IMR-90 (cell line): ENCODE measurements at regions not wholly inside any gene's neighbourhood (a gene's known extent, or its start where the extent isn't known, plus 50 kb on each side); places are given as distances from the start of the nearest gene placed in this dataset.

Source experiments
- ATAC-seq: fragments of 200-7000 bp; cut with Tn5 transposase; 2 replicates; pipeline ENCODE4 v1.9.1; 2020; ENCODE audit warnings: low read depth, mild to moderate bottlenecking, moderate library complexity
- BruUV-seq: library from RNA; stranded (reverse); fragments of 400-500 nt; replicated peaks from 2 replicates; lab custom pipeline; 2021; lab: Mats Ljungman, UMichigan
- CTCF ChIA-PET: fragments of 300-600 bp; formaldehyde crosslinking; extraction: SDS; loops from one replicate; lab custom pipeline; 2021; ENCODE audit warnings: antibody characterized with exemption; lab: Yijun Ruan, JAX
- POLR2A ChIA-PET: fragments of 300-600 bp; sonication (Branson Sonifier 250); formaldehyde crosslinking; loops from one replicate; lab custom pipeline; 2022; ENCODE audit warnings: antibody characterized with exemption; ENCODE audit not compliant: unreplicated experiment; lab: Charles Lee
- DNase-seq: peaks from one replicate; pipeline ENCODE4 v3.0.0; 2013
- H2AFZ ChIP-seq: replicated peaks from 2 replicates; pipeline ENCODE3; 2013; ENCODE audit warnings: low read length, mild to moderate bottlenecking; ENCODE audit not compliant: poor library complexity
- H2AK5ac ChIP-seq: 2 replicates; pipeline ENCODE4 v1.6.1; 2013; ENCODE audit warnings: low read depth, low read length, inconsistent platforms
- H2AK9ac ChIP-seq: replicated peaks from 2 replicates; pipeline ENCODE3; 2013; ENCODE audit warnings: mild to moderate bottlenecking, low read depth, low read length, moderate library complexity; ENCODE audit not compliant: poor library complexity
- H2BK120ac ChIP-seq: 2 replicates; pipeline ENCODE4 v1.6.1; 2013; ENCODE audit warnings: low read depth, low read length, inconsistent platforms
- H2BK15ac ChIP-seq: 3 replicates; pipeline ENCODE4 v1.6.1; 2013; ENCODE audit warnings: low read depth, low read length, inconsistent platforms
- H2BK20ac ChIP-seq: 2 replicates; pipeline ENCODE4 v1.6.1; 2013; ENCODE audit warnings: low read depth, mild to moderate bottlenecking, inconsistent platforms, low read length, moderate library complexity
- H2BK5ac ChIP-seq: 2 replicates; pipeline ENCODE4 v1.6.1; 2013; ENCODE audit warnings: mild to moderate bottlenecking, low read depth, low read length, inconsistent platforms; ENCODE audit not compliant: poor library complexity, severe bottlenecking
- H3K14ac ChIP-seq: replicated peaks from 2 replicates; pipeline ENCODE4 v1.6.1; 2013; ENCODE audit warnings: low read depth, low read length, inconsistent platforms
- H3K18ac ChIP-seq: 2 replicates; pipeline ENCODE4 v1.6.1; 2013; ENCODE audit warnings: low read depth, low read length, control low read depth
- H3K23ac ChIP-seq: 2 replicates; pipeline ENCODE4 v1.6.1; 2013; ENCODE audit warnings: low read depth, low read length, inconsistent platforms
- H3K27ac ChIP-seq: 2 replicates; pipeline ENCODE4 v1.5.1; 2013; ENCODE audit warnings: mild to moderate bottlenecking, control low read depth, low read length; ENCODE audit not compliant: insufficient read depth
- H3K27me3 ChIP-seq: 2 replicates; pipeline ENCODE4 v1.6.1; 2013; ENCODE audit warnings: low read length; ENCODE audit not compliant: control insufficient read depth, insufficient read depth
- H3K36me3 ChIP-seq: 2 replicates; pipeline ENCODE4 v1.6.1; 2013; ENCODE audit warnings: low read length, mixed read lengths; ENCODE audit not compliant: control insufficient read depth, insufficient read depth
- H3K4ac ChIP-seq: 2 replicates; pipeline ENCODE4 v1.6.1; 2013; ENCODE audit warnings: low read depth, low read length, inconsistent platforms
- H3K4me1 ChIP-seq: 2 replicates; pipeline ENCODE4 v1.6.1; 2013; ENCODE audit warnings: low read length, mixed read lengths; ENCODE audit not compliant: control insufficient read depth, insufficient read depth
- H3K4me2 ChIP-seq: 2 replicates; pipeline ENCODE4 v1.6.1; 2013; ENCODE audit warnings: low read depth, mild to moderate bottlenecking, control low read depth, low read length, moderate library complexity
- H3K4me3 ChIP-seq: 2 replicates; pipeline ENCODE4 v1.5.1; 2013; ENCODE audit warnings: low read depth, mild to moderate bottlenecking, control low read depth, low read length, moderate library complexity; ENCODE audit not compliant: insufficient read depth
- H3K56ac ChIP-seq: 2 replicates; pipeline ENCODE4 v1.6.1; 2013; ENCODE audit warnings: low read length, inconsistent platforms; ENCODE audit not compliant: insufficient read depth; ENCODE audit errors: extremely low read depth
- H3K79me1 ChIP-seq, 2 experiments: 2 replicates each; pipeline ENCODE4 v1.6.1; 2013; ENCODE audit warnings: low read length in 2 of 2, inconsistent platforms in 1 of 2, low read depth in 1 of 2
- H3K9ac ChIP-seq: 2 replicates; pipeline ENCODE4 v1.6.1; 2013; ENCODE audit warnings: low read depth, low read length, control low read depth
- H3K9me1 ChIP-seq: 2 replicates; pipeline ENCODE4 v1.6.1; 2013; ENCODE audit warnings: low read length, inconsistent platforms; ENCODE audit not compliant: insufficient read depth
- H3K9me3 ChIP-seq: 2 replicates; pipeline ENCODE4 v1.6.1; 2013; ENCODE audit warnings: low read length; ENCODE audit not compliant: control insufficient read depth, insufficient read depth
- H4K20me1 ChIP-seq: 2 replicates; pipeline ENCODE4 v1.6.1; 2013; ENCODE audit warnings: low read length, inconsistent platforms; ENCODE audit not compliant: insufficient read depth
- H4K5ac ChIP-seq: 2 replicates; pipeline ENCODE4 v1.6.1; 2013; ENCODE audit warnings: mild to moderate bottlenecking, low read depth, low read length, control low read depth
- H4K8ac ChIP-seq, 2 experiments: 2 replicates each; pipeline ENCODE4 v1.6.1; 2013; ENCODE audit warnings: low read depth in 2 of 2, low read length in 2 of 2, control low read depth in 1 of 2, inconsistent platforms in 1 of 2
- H4K91ac ChIP-seq: 2 replicates; pipeline ENCODE4 v1.6.1; 2013; ENCODE audit warnings: low read depth, low read length, inconsistent platforms; ENCODE audit not compliant: insufficient read depth
- BHLHE40 ChIP-seq: fragments of 150-350 bp; IDR thresholded peaks from 2 replicates; pipeline ENCODE4 v1.6.1; 2016; ENCODE audit warnings: mild to moderate bottlenecking, low read depth, low read length
- CHD1 ChIP-seq: IDR thresholded peaks from 2 replicates; pipeline ENCODE4 v1.6.1; 2012; ENCODE audit warnings: low read depth, low read length, improper control_type of control experiment
- SMC3 ChIP-seq: fragments of 150-350 bp; IDR thresholded peaks from 2 replicates; pipeline ENCODE4 v1.6.1; 2016; ENCODE audit warnings: low read depth, mild to moderate bottlenecking, antibody characterized with exemption, low read length, moderate library complexity
- WGBS, 2 experiments: methylation state at CpG; one replicate each; pipeline versions ENCODE4 v1.1.5 to v1.1.7; 2013; ENCODE audit warnings: missing lambda C conversion rate in 2 of 2; ENCODE audit not compliant: insufficient read length in 1 of 2; ENCODE audit errors: extremely low coverage in 2 of 2; 5-methylcytosine and 5-hydroxymethylcytosine counted together
- dilution Hi-C: fragments of 300-500 bp; cut with HindIII; formaldehyde crosslinking; loops from one replicate; pipeline ENCODE4 v1.14.3; 2018; ENCODE audit warnings: low sequenced_read_pairs; ENCODE audit not compliant: unreplicated experiment
- in situ Hi-C: fragments of 300-500 bp; cut with MboI; formaldehyde crosslinking; loops from 3 replicates; pipeline ENCODE4 v1.14.3; 2019; ENCODE audit warnings: low sequenced_read_pairs, inconsistent platforms, mixed read lengths
- intact Hi-C: fragments of 100-400 bp; cut with micrococcal nuclease; formaldehyde crosslinking; loops from 2 replicates; pipeline ENCODE4 v1.10.0; 2022

GRCh38 chr3:127106053-127106452, 86.9 kb upstream of the PRR23E start:
- WGBS, 2 experiments: 58% methylated on average over 3 of the region's 7 CpGs; no CpG with 5 or more reads in 1 of the 2 experiments
- Histone ChIP-seq H4K8ac (no peak overlapping the region), H3K36me3 (no peaks in the 10 kb centered on the region), H4K5ac (no peak overlapping the region), H4K20me1 (no peaks in the 10 kb centered on the region), H3K23ac (no peak overlapping the region), H2BK20ac (no peak overlapping the region), H3K27ac (no peak overlapping the region), H3K4me1 (no peaks in the 10 kb centered on the region), H3K27me3 (peaks cover 15% of the 10 kb centered on the region; the same call in 1 of the 2 replicates), H2AK9ac (no peak overlapping the region), H2BK15ac (no peak overlapping the region), H3K56ac (no peak overlapping the region), H3K9me1 (no peaks in the 10 kb centered on the region), H3K4me2 (no peak overlapping the region), H2AK5ac (no peak overlapping the region), H3K4ac (no peak overlapping the region), H3K4me3 (no peak overlapping the region), H3K14ac (no peak overlapping the region), H3K18ac (no peak overlapping the region), H3K9ac (no peak overlapping the region), H2BK120ac (no peak overlapping the region), H2AFZ (no peak overlapping the region), H3K9me3 (no peaks in the 10 kb centered on the region), H3K79me1 (no peaks in the 10 kb centered on the region), H2BK5ac (no peak overlapping the region), H4K91ac (no peak overlapping the region)
- ATAC-seq: no peak
- ChIA-PET POLR2A (no interaction called here), CTCF (no interaction called here)
- no TSS peak for BruUV-seq
- DNase-seq: no peak
- dilution Hi-C loops: no loop called here
- TF ChIP-seq SMC3: no peak
- no peak for TF ChIP-seq CHD1
- no peak for TF ChIP-seq BHLHE40
- in situ Hi-C loops: no loop called here
- intact Hi-C loops: no loop called here
